AG10803 (cell line): ENCODE measurements at regions not wholly inside any gene's neighbourhood (a gene's known extent, or its start where the extent isn't known, plus 50 kb on each side); places are given as distances from the start of the nearest gene placed in this dataset.
A peak's percentile ranks its signal among the peaks of the same experiment; 100 is the strongest.

ENCODE experiments used
- DNase-seq: peaks from one replicate; pipeline ENCODE4 v3.0.0; 2010; ENCODE audit warnings: low read depth
- H3K4me3 ChIP-seq: 2 replicates; pipeline ENCODE4 v1.5.1; 2011; ENCODE audit warnings: mild to moderate bottlenecking, low read length, control low read depth
- TF ChIP-seq, protein P1 (sequence below): conservative IDR thresholded peaks from 2 replicates; pipeline ENCODE4 v1.5.1; 2011; ENCODE audit warnings: mild to moderate bottlenecking, low read length, control low read depth, inconsistent platforms

DNA sequence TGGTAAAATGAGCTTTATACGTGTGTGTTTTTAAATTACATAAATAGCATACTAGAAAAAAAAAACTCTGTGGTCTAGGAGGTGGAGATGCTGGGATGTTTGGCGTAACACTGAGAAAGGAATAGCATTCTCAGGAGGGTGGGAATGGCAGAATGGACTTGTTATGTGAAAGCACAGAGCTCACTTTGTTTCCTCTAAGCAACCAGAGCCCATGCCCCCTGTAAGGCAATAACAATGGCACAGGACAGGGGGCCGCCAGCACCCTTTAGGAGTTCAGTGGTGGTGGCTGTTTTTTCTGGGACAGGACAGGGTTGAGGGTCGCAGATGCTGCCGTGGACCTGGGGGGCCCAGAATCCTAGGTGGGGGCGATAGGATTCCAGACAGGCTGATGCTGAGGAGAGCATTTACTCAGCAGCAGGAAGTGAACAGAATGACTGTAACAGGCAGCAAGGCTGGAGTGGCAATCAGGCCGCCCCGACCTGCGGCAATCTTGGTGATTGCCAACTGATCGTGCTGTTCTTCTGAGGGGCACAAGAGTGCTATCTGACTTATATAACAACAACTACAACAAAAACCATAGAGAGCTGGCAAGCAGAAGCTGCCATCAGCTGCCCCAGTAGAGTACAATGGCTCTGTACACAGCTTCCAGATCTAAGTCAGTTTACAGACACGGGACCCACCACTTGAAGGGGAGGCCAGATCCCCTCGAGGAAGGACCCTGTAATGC lies 160.4 kb downstream of the UACA start:
- H3K4me3 ChIP-seq = no peak overlapping the region
- TF ChIP-seq, protein P1, sequence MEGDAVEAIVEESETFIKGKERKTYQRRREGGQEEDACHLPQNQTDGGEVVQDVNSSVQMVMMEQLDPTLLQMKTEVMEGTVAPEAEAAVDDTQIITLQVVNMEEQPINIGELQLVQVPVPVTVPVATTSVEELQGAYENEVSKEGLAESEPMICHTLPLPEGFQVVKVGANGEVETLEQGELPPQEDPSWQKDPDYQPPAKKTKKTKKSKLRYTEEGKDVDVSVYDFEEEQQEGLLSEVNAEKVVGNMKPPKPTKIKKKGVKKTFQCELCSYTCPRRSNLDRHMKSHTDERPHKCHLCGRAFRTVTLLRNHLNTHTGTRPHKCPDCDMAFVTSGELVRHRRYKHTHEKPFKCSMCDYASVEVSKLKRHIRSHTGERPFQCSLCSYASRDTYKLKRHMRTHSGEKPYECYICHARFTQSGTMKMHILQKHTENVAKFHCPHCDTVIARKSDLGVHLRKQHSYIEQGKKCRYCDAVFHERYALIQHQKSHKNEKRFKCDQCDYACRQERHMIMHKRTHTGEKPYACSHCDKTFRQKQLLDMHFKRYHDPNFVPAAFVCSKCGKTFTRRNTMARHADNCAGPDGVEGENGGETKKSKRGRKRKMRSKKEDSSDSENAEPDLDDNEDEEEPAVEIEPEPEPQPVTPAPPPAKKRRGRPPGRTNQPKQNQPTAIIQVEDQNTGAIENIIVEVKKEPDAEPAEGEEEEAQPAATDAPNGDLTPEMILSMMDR = no peak
- no peak for DNase-seq

GRCh38 chr15:70602281-70602680 lies 161.1 kb downstream of the UACA start:
- TF ChIP-seq, protein P1 = no peak
- DNase-seq = no peak
- H3K4me3 ChIP-seq = no peak overlapping the region

GRCh38 chr15:70597945-70598344 lies 165.4 kb downstream of the UACA start:
- DNase-seq = no peak
- no peak overlapping the region for H3K4me3 ChIP-seq
- TF ChIP-seq, protein P1 = no peak

DNA sequence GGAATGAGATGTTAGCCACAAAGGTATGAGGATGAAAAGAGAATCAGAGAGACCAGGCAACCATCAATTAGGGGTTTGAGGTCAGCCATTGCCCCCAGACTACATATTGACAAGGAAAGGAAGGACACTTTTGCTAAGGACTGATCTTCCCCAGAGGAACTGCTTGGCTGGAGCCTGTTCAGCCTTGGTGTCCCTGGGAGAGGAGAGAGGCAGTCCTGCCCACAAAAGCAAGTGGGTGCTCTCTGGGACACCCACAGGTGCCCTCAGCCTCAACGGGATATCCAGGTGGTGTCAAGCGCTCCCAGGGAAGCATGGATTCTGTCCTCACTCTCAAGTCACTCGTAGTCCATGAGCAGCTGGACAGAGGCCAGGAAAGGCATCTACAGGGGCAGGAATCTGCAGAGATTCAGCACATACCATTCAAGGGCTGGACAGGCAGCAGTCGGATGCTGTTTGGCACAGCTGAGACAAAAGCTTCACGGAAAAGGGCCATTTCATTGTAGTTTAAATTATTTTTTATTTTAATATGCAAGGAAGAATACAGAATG lies 166.2 kb downstream of the UACA start:
- TF ChIP-seq, protein P1 = no peak
- DNase-seq = peak; percentile 33
- H3K4me3 ChIP-seq = no peak overlapping the region

DNA sequence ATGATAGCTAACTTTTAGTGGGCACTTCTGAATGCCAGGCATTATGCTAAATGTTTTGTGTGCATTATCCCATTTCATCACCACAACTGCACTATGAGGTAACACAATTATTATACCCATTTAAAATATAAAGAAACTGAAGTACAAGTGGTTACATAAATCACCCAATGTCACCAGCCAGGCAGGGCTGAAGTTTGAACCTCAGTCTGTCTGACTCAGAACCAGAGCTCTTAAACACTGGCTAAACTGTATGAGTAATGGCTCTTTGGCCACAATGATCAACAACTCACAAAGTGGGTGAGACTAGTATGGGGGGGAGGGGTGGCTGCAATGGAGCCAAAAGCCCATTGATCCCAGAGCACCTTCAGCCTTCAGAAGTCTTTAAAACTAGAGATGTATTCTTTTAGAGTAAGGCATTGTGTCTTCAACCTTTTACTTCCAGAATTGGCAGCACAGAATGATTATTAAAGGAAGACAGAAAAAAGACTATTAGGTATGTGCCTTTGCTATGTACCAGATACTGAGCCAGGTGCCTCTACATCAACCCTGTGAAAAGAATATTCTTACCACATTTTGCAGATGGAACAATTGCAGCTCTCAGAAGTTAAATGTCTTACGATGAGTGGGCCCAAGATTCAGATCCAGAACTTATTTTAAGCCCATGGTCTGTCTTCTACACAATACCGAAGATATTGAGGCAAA lies 166.9 kb downstream of the UACA start:
- peak; percentile 81 for DNase-seq
- TF ChIP-seq, protein P1 = no peak
- no peak overlapping the region for H3K4me3 ChIP-seq

- H3K4me3 ChIP-seq = no peak overlapping the region
- TF ChIP-seq, protein P1 = no peak
- no peak for DNase-seq
Observed at GRCh38 chr15:70593795-70594194, 169.6 kb downstream of the UACA start.

DNA sequence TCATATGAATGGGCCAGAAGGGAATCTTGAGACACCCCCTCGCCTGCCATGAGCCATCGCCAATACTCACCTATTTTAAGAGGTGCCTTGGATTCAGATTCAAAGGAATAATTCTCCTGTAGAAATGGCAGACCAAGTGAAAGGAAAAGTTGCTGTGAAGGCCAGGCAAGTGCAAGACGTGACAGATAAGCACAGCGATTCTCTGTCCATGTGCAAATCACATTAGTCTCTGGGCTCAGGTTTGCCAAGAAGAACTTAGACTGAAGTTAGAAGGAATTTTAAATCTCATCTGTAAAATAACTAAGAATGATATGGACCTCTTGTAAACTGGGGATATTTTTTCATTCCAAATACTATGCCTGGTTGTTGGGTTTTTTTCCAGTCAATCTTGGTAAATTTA lies 173.6 kb downstream of the UACA start:
- H3K4me3 ChIP-seq = no peak overlapping the region
- DNase-seq = no peak
- TF ChIP-seq, protein P1 = no peak
